ENCODE measurements at regions not wholly inside any gene's neighbourhood (a gene's known extent, or its start where the extent isn't known, plus 50 kb on each side); places are given as distances from the start of the nearest gene placed in this dataset.

- no peak for DNase-seq
Observed at GRCh38 chr14:65187421-65188049, 85.2 kb upstream of the MAX start.

GRCh38 chr14:65190312-65190711 lies 88.0 kb upstream of the MAX start:
- DNase-seq, result no peak

DNA sequence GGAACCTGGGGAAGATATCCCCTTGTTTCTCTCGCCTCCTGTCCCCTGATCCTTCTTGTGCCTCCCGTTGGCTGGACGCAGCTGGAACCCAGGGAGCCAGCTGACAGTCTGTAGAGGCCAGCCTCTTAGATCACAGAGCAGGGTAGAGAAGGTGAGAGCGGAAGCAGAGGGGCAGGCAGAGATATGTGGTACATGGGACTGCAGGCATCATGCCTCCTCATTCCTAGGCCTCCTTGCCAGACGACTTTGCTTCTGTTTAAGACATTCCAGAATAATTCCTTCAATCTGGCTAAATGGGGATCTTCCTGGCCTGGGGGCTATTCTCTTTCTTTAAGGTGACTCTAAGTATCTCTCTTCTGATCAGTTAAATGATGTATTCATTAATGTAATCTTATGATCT lies 89.4 kb upstream of the MAX start:
- DNase-seq, result no peak

DNA sequence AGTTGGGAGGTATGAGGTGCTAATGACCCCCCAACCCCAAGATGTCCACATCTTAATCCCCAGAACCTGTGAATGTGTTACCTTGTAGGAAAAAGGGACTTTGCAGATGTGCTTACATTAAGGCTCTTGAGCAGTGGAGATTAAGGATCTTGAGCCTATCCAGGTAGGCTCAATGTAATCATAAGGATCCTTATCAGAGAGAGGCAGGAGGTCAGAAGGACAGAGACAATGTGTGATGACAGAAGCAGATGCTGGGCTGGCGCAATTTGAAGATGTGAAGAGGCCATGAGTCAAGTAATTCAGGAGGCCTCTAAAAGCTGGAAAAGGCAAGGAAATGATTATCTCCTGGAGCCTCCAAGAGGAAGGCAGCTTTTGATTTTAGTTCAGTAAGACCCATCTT lies 90.4 kb upstream of the MAX start:
- no peak for DNase-seq

DNA sequence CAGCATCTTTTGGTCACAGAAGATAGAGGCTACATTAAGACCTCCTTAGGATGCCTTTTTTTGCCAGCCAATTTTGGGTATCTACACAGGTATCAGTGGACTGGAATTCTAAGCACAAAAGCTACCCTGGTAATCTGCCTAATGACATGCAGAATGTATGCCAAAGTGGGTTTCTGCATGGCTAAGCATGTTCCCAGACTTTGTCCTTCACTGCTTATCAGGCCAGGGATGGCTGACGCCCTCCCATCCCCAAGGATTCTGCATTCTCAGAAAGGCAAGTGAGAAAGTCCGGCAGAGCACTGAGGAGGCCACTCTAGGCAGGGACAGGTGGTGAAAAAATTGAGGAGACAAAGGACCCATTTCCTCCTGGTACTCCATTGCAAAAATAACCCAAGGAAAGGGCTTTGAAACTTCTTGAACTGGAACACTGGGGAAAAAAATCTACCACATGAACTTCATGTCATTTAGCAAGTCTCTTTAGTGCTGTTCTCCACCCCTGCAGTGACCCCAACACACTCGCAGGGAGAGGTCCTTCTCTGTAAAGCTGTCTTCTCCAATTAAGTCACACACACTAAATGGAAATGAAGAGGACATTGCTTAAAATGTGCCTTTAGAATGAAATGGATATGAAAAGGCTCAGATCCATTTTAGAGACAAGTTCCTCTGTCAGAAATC lies 91.7 kb upstream of the MAX start:
- DNase-seq, result no peak

- no peak for DNase-seq
Observed at GRCh38 chr14:65195042-65195719, 92.9 kb upstream of the MAX start.

GRCh38 chr14:65198346-65198745 lies 96.0 kb upstream of the MAX start:
- DNase-seq, result no peak

- no peak for DNase-seq
Observed at GRCh38 chr14:65200454-65200853, 98.1 kb upstream of the MAX start.

- DNase-seq, result no peak
Observed at GRCh38 chr14:65203574-65203973, 101.3 kb upstream of the MAX start.

- no peak for DNase-seq
Observed at GRCh38 chr14:65204056-65204455, 101.7 kb upstream of the MAX start.

- DNase-seq, result no peak
Observed at GRCh38 chr14:65206078-65206447, 103.7 kb upstream of the MAX start.

DNA sequence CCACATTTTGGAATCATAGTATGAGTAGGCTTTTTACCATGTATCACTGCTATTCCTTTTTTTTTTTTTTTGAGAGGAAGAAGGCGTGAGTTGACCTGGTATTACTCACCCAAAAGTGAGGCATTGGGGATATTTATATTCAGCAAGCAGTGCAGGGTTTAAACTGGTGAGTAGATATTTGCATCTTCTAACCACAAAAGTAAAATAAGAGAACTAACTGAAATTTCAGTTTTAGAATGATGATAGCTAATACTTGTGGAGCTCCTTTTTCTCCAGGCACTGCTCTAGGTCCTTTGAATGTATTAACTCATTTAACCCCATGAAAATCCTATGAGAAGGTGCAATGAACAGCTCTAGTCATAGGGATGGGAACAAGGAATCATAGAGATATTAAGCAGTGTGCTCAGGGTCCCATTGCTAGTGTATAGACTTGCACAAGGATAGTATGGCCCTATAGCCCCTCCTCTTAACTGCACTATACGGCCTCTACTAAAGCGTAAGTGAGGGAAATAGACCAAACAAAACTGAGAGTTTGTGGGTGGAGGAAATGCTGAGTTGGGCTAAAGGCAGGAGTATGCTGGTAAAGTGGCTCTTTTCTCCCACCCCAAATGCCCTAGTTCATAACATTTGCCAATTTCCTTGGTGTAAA lies 104.3 kb upstream of the MAX start:
- DNase-seq, result no peak

GRCh38 chr14:65208548-65208947 lies 106.2 kb upstream of the MAX start:
- DNase-seq, result no peak

GRCh38 chr14:65210118-65210821 lies 108.0 kb upstream of the MAX start:
- no peak for DNase-seq

GRCh38 chr14:65210822-65211182 lies 108.5 kb upstream of the MAX start:
- no peak for DNase-seq

DNA sequence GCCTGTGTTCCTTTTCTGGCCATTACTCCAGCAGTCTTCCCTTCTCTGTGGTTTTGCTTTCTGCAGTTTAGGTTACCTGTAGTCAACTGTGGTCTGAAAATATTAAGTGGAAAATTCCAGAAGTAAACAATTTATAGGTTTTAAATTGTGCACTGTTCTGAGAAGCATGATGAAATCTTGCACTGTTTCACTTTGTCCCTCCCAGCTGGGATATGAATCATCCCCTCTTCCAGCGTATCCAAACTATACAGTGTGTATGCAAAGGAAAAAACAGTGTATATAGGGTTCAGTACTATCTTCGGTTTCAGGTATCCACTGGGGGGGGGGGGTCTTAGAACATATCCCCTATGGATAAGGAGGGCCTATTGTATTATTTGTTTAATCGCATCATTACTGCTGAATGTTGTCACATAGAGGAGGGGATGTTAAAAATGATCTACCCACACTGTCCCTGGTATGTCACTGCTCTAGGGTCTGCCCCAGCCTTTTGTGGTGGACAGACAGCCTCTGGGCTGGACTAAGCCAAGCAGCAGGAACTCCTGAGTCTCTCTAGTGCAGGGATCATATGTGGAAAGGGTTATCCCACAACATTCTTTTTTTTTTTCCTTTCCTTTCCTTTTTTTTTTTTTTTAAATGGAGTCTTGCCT lies 109.1 kb upstream of the MAX start:
- DNase-seq, result no peak

- DNase-seq, result no peak
Observed at GRCh38 chr14:65213316-65213715, 111.0 kb upstream of the MAX start.

GRCh38 chr14:65214741-65215140 lies 112.4 kb upstream of the MAX start:
- DNase-seq, result no peak

GRCh38 chr14:65219353-65219752 lies 117.0 kb upstream of the MAX start:
- no peak for DNase-seq

GRCh38 chr14:65222440-65222858 lies 120.1 kb upstream of the MAX start:
- DNase-seq, result no peak

- DNase-seq, result no peak
Observed at GRCh38 chr14:65223636-65224035, 121.3 kb upstream of the MAX start.

DNA sequence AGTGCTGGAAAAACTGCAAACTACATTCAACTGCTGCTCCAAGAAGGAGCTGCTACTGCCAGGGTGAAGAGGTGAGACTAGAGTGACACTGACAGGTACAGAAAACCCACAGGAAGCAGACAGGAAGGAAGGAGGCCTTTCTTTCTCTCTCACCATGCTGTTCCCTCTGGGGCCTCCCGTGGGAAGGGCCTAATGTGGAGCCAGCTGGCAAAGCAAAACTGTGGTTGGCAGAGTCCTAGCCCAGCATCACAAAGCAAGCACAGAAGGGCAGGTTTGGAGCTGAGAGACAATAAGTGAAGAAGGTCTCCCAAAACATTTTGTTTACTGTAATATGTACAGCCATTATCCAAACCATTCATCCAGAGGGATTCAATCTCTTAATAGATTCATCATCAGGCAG lies 122.5 kb upstream of the MAX start:
- DNase-seq, result no peak

Data from effector CD8-positive, alpha-beta T cell (primary cell).